Esophagus mucosa (tissue), 1 donor: ENCODE measurements at regions not wholly inside any gene's neighbourhood (a gene's known extent, or its start where the extent isn't known, plus 50 kb on each side); places are given as distances from the start of the nearest gene placed in this dataset.
A peak's percentile ranks its signal among the peaks of the same experiment; 100 is the strongest.
"Not testable (repeated sequence)": the region's sequence is repeated elsewhere in the genome, so short reads cannot be mapped to it uniquely, and the experiment has no call there.

Source experiments
- ATAC-seq: fragments of 200-7000 bp; cut with Tn5 transposase; one replicate; pipeline ENCODE4 v1.9.1; 2020
- donor health status: DM: yes; HTN: yes; CAD: no.

- peak; percentile 37 for ATAC-seq
Measured at GRCh38 chr3:112765531-112765930, 81.1 kb downstream of the CD200R1L start.

- no peak for ATAC-seq
Measured at GRCh38 chr3:112763258-112763657, 83.4 kb downstream of the CD200R1L start.

- no peak for ATAC-seq
Measured at GRCh38 chr3:112761062-112761638, 85.5 kb downstream of the CD200R1L start.

- no peak for ATAC-seq
Measured at GRCh38 chr3:112759681-112760080, 87.0 kb downstream of the CD200R1L start.

GRCh38 chr3:112759210-112759609 lies 87.5 kb downstream of the CD200R1L start:
- ATAC-seq = no peak

GRCh38 chr3:112757197-112757596 lies 89.5 kb downstream of the CD200R1L start:
- peak; percentile 45 for ATAC-seq

GRCh38 chr3:112755845-112756613 lies 90.6 kb downstream of the CD200R1L start:
- ATAC-seq = no peak

- not testable (repeated sequence) for ATAC-seq
Measured at GRCh38 chr3:112755046-112755445, 91.6 kb downstream of the CD200R1L start.

GRCh38 chr3:112751564-112752512 lies 94.8 kb downstream of the CD200R1L start:
- ATAC-seq = peak; percentile 83

- ATAC-seq = no peak
Measured at GRCh38 chr3:112751061-112751460, 95.6 kb downstream of the CD200R1L start.

- no peak for ATAC-seq
Measured at GRCh38 chr3:112747624-112748023, 99.0 kb downstream of the CD200R1L start.

- no peak for ATAC-seq
Measured at GRCh38 chr3:112746675-112747280, 99.9 kb downstream of the CD200R1L start.

- ATAC-seq = no peak
Measured at GRCh38 chr3:112745567-112746248, 101.0 kb downstream of the CD200R1L start.

GRCh38 chr3:112744825-112745566 lies 101.7 kb downstream of the CD200R1L start:
- ATAC-seq = no peak

- no peak for ATAC-seq
Measured at GRCh38 chr3:112744106-112744505, 102.6 kb downstream of the CD200R1L start.

GRCh38 chr3:112742934-112743333 lies 102.0 kb upstream of the CCDC80 start:
- ATAC-seq = no peak

- no peak for ATAC-seq
Measured at GRCh38 chr3:112741983-112742382, 101.0 kb upstream of the CCDC80 start.

GRCh38 chr3:112740835-112741234 lies 99.9 kb upstream of the CCDC80 start:
- ATAC-seq = no peak

GRCh38 chr3:112739252-112739965 lies 98.5 kb upstream of the CCDC80 start:
- ATAC-seq = peak; percentile 49

- ATAC-seq = peak; percentile 59
Measured at GRCh38 chr3:112738366-112738765, 97.4 kb upstream of the CCDC80 start.
